ENCODE measurements at regions not wholly inside any gene's neighbourhood (a gene's known extent, or its start where the extent isn't known, plus 50 kb on each side); places are given as distances from the start of the nearest gene placed in this dataset.

DNA sequence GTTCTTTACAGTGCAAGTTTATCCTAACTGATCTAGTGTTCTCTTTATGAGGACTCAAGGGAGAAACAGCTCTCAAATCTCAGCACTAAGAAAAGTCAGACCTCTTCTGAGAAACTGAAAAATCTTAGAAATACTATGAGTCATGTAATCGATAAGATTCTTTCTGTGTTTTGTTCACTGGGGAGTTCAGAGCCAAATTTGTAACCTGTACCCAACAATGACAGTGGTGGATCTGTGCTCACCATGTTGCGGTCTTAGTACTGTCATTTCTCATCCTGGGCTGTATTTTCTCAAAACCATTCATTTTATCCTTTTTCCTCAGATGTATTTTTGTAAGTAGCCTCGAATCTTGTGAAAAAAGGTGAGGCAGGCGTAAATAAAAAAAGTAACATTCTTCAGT lies 146.4 kb downstream of the ACER2 start:
- H2BK20ac ChIP-seq (ENCODE audit: low read depth, low read length, poor library complexity, severe bottlenecking), result no peak overlapping the region
- no peak overlapping the region for H3K18ac ChIP-seq (ENCODE audit: insufficient read length, low read depth, low read length)
- H4K5ac ChIP-seq (ENCODE audit: insufficient read length, low read depth, low read length), result no peak overlapping the region
- no peak overlapping the region for H4K91ac ChIP-seq (ENCODE audit: insufficient read length, low read depth, low read length)
- H3K4ac ChIP-seq (ENCODE audit: low read depth, low read length), result no peak overlapping the region
- no peak overlapping the region for H3K4me3 Mint-ChIP-seq
- H2BK12ac ChIP-seq (ENCODE audit: insufficient read length, low read depth, low read length), result no peak overlapping the region
- H3K4me2 ChIP-seq (ENCODE audit: insufficient read depth, insufficient read length, low read length), result no peak overlapping the region
- H3K27ac Mint-ChIP-seq, result no peak overlapping the region
- H3K27me3 ChIP-seq (ENCODE audit: insufficient read depth, low read length), result no peaks in the 10 kb centered on the region
- no peaks in the 10 kb centered on the region for H3K27me3 Mint-ChIP-seq (ENCODE audit: low read depth)
- no peaks in the 10 kb centered on the region for H3K79me2 ChIP-seq (ENCODE audit: insufficient read depth, low read length)
- H3K4me1 Mint-ChIP-seq, result peaks cover 10% of the 10 kb centered on the region in 2 experiments
- no peak for DNase-seq
- H2AFZ ChIP-seq (ENCODE audit: low read length), result no peak overlapping the region
- no peaks in the 10 kb centered on the region for H4K20me1 ChIP-seq (ENCODE audit: control insufficient read depth, insufficient read depth, insufficient read length)
- peaks cover 11 to 24% (median 22%) of the 10 kb centered on the region in 3 experiments for H3K36me3 Mint-ChIP-seq (ENCODE audit: insufficient read depth in 1 of 3, low read depth in 3 of 3)
- H3K14ac ChIP-seq (ENCODE audit: insufficient read depth, low read length), result no peak overlapping the region
- H3K9ac ChIP-seq (ENCODE audit: extremely low read depth, insufficient read length, low read length), result no peak overlapping the region
- H4K8ac ChIP-seq (replicated peaks; ENCODE audit: insufficient read length, low read depth, low read length), result no peak overlapping the region
- H3K79me1 ChIP-seq (ENCODE audit: insufficient read depth, low read depth, low read length, poor library complexity, severe bottlenecking), result no peaks in the 10 kb centered on the region
- no peak overlapping the region for H2AK5ac ChIP-seq (ENCODE audit: insufficient read length, low read length)
- peaks cover 4% of the 10 kb centered on the region; the same call in 1 of the 2 replicates for H3K4me1 ChIP-seq (ENCODE audit: insufficient read depth, low read length)
- no peak for TF ChIP-seq CTCF (conservative IDR thresholded peaks at IDR 0.05)
- no peak overlapping the region for H2BK5ac ChIP-seq (ENCODE audit: insufficient read length, low read length)
- no peak overlapping the region for H3K23ac ChIP-seq (ENCODE audit: insufficient read length, low read depth, low read length)
- no peak overlapping the region for H3T11ph ChIP-seq (ENCODE audit: low read length)
- H3K23me2 ChIP-seq (ENCODE audit: insufficient read length, low read depth, low read length, poor library complexity, severe bottlenecking), result no peaks in the 10 kb centered on the region
- peaks cover 15 to 16% of the 10 kb centered on the region in 2 experiments for H3K9me3 Mint-ChIP-seq
- H2BK15ac ChIP-seq (ENCODE audit: low read depth, low read length), result no peak overlapping the region
- H3K27ac ChIP-seq (ENCODE audit: insufficient read length, low read depth, low read length), result no peak overlapping the region
- H2BK120ac ChIP-seq (ENCODE audit: low read depth, low read length, poor library complexity, severe bottlenecking), result no peak overlapping the region
- no peak overlapping the region for H3K56ac ChIP-seq (ENCODE audit: insufficient read length, low read depth, low read length)
- H3K9me3 ChIP-seq (ENCODE audit: control insufficient read depth, low read depth, low read length), result no peaks in the 10 kb centered on the region
- WGBS (ENCODE audit: extremely low coverage, insufficient read length, low lambda C conversion rate), result no CpG with 5 or more reads among the region's 4 CpGs
